NCI-H2081 (cell line): ENCODE measurements at regions not wholly inside any gene's neighbourhood (a gene's known extent, or its start where the extent isn't known, plus 50 kb on each side); places are given as distances from the start of the nearest gene placed in this dataset.
A peak's percentile ranks its signal among the peaks of the same experiment; 100 is the strongest.
"Not testable (repeated sequence)": the region's sequence is repeated elsewhere in the genome, so short reads cannot be mapped to it uniquely, and the experiment has no call there.

Source experiments
- DNase-seq, 2 experiments: peaks; one replicate each; lab custom pipeline; 2025; lab: John Stamatoyannopoulos, UW

GRCh38 chr20:51125780-51126179 lies 102.9 kb upstream of the KCNG1 start:
- DNase-seq: no peak

- no peak for DNase-seq
These were observed 102.2 kb upstream of the KCNG1 start for GRCh38 chr20:51125105-51125504.

GRCh38 chr20:51123887-51124286 lies 101.0 kb upstream of the KCNG1 start:
- not testable (repeated sequence) for DNase-seq

- no peak for DNase-seq
These were observed 100.2 kb upstream of the KCNG1 start for GRCh38 chr20:51122931-51123658.

GRCh38 chr20:51121901-51122412 lies 99.0 kb upstream of the KCNG1 start:
- no peak for DNase-seq

- no peak for DNase-seq
These were observed 98.4 kb upstream of the KCNG1 start for GRCh38 chr20:51121272-51121671.

- no peak for DNase-seq
These were observed 98.0 kb upstream of the KCNG1 start for GRCh38 chr20:51120868-51121267.

- no peak for DNase-seq
These were observed 97.5 kb upstream of the KCNG1 start for GRCh38 chr20:51120438-51120837.

- no peak for DNase-seq
These were observed 97.0 kb upstream of the KCNG1 start for GRCh38 chr20:51119914-51120313.

GRCh38 chr20:51118985-51119527 lies 96.1 kb upstream of the KCNG1 start:
- no peak for DNase-seq

GRCh38 chr20:51118216-51118615 lies 95.3 kb upstream of the KCNG1 start:
- no peak for DNase-seq

GRCh38 chr20:51116765-51117686 lies 94.1 kb upstream of the KCNG1 start:
- no peak for DNase-seq

- DNase-seq: no peak
These were observed 88.4 kb upstream of the KCNG1 start for GRCh38 chr20:51111290-51111689.

GRCh38 chr20:51108638-51109363 lies 85.9 kb upstream of the KCNG1 start:
- no peak for DNase-seq

- DNase-seq: no peak
These were observed 83.1 kb upstream of the KCNG1 start for GRCh38 chr20:51106011-51106410.

GRCh38 chr20:51104960-51105920 lies 82.3 kb upstream of the KCNG1 start:
- no peak for DNase-seq

- DNase-seq: no peak
These were observed 77.7 kb upstream of the KCNG1 start for GRCh38 chr20:51100617-51101016.

- peak in 1 of 2 experiments; percentile 37 for DNase-seq
These were observed 75.4 kb upstream of the KCNG1 start for GRCh38 chr20:51098284-51098810.

- DNase-seq: no peak
These were observed 74.6 kb upstream of the KCNG1 start for GRCh38 chr20:51097351-51098120.
